NCI-H128 (cell line): ENCODE measurements at regions not wholly inside any gene's neighbourhood (a gene's known extent, or its start where the extent isn't known, plus 50 kb on each side); places are given as distances from the start of the nearest gene placed in this dataset.

Experiments used
- DNase-seq: peaks from one replicate; lab custom pipeline; 2025; ENCODE audit not compliant: unreplicated experiment; lab: John Stamatoyannopoulos, UW

DNA sequence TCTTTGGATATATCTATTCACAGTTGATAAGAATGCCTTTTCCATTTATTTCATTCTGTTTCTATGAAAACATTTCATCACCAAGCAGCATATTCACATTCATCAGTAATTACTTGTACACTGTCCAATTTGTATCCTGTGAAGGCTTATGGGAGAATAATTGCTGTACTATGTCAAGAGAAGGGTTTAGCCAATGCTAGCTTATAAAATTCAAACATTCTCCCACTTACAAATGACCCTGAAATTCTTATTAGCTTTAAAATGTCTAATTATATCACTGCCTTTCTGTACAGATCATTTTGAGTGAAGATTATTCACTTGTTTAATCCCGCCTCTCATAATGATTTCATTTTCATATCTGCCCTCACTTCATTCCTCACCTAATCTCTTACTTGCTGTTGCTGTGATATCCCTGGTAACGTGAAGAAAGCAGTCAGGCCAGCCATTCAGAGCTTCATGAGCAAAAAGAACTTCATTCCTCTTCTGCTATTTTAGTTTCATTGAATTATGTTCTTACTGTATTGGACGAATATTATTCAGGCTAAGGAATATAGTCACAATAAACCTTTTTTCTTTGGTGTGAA is 778.7 kb downstream of the OLFM4 start:
- DNase-seq, result no peak

DNA sequence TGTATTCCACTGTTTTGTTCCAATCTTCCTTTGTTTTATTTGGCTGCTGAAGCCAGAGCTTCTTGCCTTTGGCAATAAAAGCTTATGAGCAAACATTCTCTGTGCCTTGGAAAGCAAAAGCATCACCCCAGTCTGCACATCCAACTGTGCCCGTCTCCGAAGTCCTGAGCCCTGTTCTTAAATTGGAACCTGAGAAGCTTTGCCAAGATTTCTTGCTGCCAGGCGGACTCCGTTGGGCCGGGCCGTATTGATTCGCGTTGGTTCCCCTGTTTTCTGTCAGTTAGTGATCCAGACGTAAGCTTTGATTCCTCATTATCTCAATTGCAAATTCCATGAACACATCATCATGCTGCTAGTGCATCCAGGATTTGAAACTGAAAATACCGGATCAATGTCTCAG is 793.0 kb downstream of the OLFM4 start:
- no peak for DNase-seq

DNA sequence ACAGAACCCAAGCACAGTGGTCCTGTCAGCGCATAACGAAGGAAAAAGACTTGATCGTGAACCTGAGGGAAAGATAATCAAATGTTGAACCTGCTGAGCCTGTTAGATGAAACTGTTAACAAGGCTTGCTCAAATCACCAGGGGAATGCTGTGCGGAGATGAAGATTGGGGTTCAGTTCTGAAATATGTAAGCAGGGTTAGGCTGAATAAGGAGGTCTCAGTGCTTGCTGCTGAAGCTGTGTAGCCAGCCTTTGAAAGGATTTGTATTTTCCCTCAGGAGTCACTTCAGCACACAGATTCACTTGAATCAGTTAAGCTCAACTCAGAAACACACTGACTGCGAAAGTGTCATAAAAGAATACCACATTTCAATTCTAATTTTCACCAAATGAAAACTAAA is 793.5 kb downstream of the OLFM4 start:
- no peak for DNase-seq

DNA sequence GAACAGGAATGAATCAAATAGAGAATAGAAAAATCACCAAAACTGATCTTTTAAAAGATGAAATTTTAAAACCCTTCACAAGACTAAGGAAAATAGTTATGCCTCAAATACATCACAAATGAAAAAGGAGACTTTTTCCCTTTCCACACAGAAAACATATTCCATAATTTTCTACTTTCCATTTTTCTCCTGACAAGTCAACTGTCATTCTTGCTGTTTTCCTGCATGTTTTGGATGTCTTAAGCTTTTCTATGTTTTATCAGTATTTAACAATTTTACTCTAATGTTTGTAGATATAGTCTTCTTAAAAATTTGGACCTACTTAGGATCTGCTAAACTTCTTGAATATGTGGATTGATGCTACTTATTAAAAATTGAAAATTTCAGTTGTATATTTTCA is 810.8 kb downstream of the OLFM4 start:
- no peak for DNase-seq

DNA sequence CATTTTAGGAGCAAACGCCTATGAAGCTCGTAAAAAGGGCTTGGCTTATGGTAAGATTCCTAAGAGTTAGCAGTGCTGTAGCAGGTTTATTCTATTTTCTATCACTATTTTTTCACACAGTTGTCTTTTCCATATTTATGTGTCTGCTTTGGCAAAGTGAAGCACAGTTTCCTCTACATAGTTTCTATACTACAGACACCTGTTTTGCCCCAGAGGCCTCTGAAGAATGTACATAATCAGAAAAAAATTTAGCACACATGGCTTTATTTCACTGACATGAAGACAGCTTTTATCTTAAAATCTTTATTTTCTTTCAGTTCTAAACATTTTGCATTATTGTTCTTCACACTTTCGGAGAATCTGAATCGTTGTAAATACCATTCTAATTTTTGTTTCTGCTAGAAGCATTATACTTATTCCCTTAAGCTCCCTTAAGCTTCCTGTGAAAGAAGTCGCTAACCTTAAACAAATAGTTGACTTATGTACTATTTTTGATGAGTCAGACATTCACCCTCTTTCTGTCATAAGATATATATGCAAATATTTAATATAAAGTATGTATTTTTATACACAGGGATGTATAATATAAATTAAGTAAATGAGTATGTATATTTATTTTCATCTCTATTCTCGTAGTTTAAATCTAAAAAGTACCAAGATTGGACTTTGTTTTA is 816.0 kb downstream of the OLFM4 start:
- no peak for DNase-seq

DNA sequence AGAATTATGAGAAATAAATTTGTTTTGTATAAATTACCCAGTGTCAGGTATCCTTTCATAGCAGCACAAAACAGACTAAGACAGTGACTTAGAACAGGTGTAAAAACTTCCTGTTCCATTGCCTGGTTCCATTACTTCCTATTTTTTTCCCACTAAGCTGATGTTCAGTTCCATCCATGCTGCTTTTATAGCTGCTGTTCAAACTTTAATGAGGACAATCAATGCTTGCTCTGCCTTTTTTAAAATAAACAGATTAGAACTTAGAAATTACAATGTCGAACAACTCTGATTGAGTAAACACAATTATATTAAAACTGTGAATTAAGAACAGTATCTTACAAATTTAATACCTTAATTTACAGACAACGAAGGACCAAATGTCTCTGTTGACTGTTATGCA is 818.9 kb downstream of the OLFM4 start:
- DNase-seq, result no peak

GRCh38 chr13:53848366-53848961 is 819.9 kb downstream of the OLFM4 start:
- no peak for DNase-seq

DNA sequence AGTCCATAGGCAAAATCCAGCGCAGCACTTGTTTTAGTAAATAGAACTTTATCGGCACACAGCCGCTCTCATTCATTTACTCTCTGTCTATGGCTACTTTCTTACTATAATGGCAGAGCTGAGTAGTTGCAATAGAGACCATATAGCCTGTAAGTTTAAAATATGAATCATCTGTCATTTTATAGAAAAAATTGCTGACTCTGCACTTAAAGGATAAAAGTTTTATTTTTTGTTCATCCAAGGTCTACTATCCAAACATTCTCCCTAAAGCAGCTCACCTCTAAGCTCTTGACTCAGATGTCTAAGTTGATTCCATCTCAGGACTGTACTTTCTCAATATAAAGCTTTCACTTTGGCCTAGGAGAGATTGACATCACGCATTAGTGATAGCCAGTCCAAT is 825.7 kb downstream of the OLFM4 start:
- no peak for DNase-seq

GRCh38 chr13:53856573-53857195 is 828.1 kb downstream of the OLFM4 start:
- no peak for DNase-seq

DNA sequence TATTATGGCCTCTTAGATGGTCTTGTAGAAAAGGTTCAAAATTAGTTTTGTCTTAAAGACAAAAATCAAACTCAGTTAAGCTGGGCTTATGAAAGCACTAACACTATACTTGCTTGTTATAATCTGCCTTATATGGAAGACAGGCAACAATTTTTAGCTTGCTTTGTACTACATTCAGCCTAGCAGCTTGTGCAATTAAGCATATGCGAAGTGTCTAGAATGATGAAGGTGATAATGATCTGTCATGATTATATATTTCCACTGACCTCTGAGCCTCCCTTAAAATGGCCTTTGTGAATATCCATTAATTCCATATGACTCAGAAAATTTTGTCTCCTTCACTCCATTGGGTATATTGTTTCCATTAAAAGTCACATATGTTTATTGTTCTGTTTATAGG is 834.9 kb downstream of the OLFM4 start:
- no peak for DNase-seq

DNA sequence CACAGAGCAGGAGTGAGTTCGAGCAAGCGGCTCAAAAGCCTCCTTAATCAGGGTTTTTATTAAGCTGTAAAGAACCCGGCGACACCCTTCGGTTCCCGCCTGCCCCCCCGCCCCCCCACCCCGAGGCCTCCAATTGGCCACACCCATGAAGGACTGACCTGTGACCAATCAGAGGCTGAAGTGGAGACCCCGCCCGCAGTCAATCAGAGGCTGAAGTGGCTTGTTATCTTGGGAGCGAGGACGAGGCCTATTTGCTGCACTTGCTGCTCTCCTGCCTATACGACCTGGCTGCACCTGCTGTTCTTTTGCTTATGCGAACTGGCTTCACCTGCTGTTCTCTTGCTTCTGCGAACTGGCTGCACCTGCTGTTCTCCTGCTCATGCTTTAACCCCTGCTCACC is 844.9 kb downstream of the OLFM4 start:
- no peak for DNase-seq

GRCh38 chr13:53878861-53879260 is 850.2 kb downstream of the OLFM4 start:
- DNase-seq, result no peak

GRCh38 chr13:53885997-53886396 is 857.4 kb downstream of the OLFM4 start:
- no peak for DNase-seq

- DNase-seq, result no peak
These were observed 862.1 kb downstream of the OLFM4 start for GRCh38 chr13:53890696-53891095.

DNA sequence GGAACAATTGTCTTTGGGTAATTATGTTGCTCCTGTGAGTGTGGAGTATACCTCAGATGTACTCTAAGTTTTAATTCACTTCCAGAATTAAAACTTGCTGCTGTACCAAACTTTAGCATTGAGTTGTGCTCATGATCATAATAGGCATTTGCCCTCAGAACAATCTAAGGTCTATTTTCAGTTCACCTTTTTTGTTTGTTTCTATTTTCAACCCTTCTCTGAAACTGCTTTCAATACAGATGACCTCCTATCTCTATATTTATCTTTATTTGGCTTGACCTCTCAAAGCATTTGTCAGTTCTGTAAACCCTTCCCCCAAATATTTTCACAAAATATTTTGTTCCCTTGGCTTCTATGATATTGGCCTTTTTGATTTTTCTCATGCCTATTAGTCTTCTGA is 873.0 kb downstream of the OLFM4 start:
- DNase-seq, result no peak

DNA sequence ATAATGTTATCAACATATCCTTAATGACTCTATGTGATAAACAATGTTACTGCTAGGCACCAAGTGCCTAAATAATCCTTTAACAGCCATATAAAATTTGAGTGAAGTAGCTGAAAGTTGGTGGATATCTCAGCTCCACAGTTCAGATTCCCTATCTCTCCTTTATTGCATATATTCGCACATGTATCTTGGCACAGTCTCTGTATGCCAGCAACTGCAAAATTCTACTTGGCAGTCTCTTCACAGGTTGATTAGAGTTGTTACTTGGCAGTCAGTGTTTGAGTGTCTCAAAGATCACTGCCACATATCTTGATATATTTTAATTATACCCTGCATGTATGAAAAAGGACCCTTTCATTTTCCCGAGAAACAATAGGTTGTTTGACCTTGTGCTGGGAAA is 879.3 kb downstream of the OLFM4 start:
- DNase-seq, result no peak

- DNase-seq, result no peak
These were observed 892.3 kb downstream of the OLFM4 start for GRCh38 chr13:53920916-53921315.

- DNase-seq, result no peak
These were observed 892.9 kb downstream of the OLFM4 start for GRCh38 chr13:53921473-53921872.

DNA sequence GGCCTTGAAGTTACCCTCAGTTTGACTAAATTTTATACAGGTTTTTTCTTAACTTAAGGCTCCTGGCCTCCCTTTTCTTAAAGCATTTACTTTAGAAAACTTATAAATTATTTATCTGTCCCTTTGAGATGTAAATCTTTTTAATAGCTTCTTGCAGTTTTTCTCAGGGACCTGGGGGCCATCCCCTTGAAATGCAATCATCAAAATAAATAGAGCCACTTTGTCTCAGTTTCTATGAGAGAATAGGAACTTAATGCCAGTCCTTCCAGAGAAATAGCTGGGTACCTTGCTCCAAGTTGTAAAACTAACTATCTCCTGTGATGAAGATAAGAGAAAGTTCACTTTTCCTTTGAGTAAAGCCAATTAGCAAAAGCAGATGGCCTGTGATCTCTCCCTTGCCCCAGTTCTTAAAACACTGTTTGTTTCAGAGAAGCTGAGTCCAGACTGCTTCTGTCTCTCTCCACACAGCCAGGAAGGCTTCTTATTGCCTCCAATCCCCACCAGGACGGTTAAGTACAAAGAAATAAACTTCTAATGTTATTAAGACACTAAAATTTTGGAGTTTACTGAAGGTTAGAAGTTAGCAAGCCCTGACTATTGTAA is 913.1 kb downstream of the OLFM4 start:
- DNase-seq, result no peak

DNA sequence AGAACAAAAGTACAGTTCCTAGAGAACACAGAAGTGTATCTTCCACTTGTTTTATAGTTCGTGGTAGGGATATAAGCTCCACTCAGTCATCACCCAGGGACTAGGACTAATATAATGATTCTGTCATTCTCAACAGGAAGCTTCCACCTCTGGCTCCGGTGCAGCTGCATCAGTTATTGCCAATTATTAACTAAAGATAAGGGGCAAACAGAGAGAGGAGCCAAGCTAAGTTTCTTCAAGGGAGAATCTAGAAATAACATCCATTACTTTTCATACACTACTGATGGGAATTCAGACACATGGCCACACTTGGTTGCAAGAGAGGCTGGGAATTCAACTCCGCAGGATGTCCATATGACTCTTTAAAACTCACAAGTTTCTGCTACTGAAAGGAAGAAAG is 917.9 kb downstream of the OLFM4 start:
- DNase-seq, result no peak

- DNase-seq, result no peak
These were observed 924.6 kb downstream of the OLFM4 start for GRCh38 chr13:53953183-53953582.
